Hindlimb muscle (tissue), 1 donor: ENCODE measurements at regions not wholly inside any gene's neighbourhood (a gene's known extent, or its start where the extent isn't known, plus 50 kb on each side); places are given as distances from the start of the nearest gene placed in this dataset.
"Not testable (repeated sequence)": the region's sequence is repeated elsewhere in the genome, so short reads cannot be mapped to it uniquely, and the experiment has no call there.

Experiments
- DNase-seq: peaks from one replicate; pipeline ENCODE4 v3.0.0-alpha.2; 2013

GRCh38 chr14:82854901-82855300, 1321.2 kb upstream of the SEL1L start:
- no peak for DNase-seq

- DNase-seq, result peak; percentile 19
Measured at GRCh38 chr14:82855912-82856391, 1322.3 kb upstream of the SEL1L start.

GRCh38 chr14:82861313-82861712, 1327.7 kb upstream of the SEL1L start:
- DNase-seq, result no peak

- no peak for DNase-seq
Measured at GRCh38 chr14:82872494-82872893, 1338.8 kb upstream of the SEL1L start.

- DNase-seq, result no peak
Measured at GRCh38 chr14:82878951-82879350, 1345.3 kb upstream of the SEL1L start.

- DNase-seq, result no peak
Measured at GRCh38 chr14:82879949-82880535, 1346.4 kb upstream of the SEL1L start.

GRCh38 chr14:82886670-82887069, 1353.0 kb upstream of the SEL1L start:
- DNase-seq, result no peak

GRCh38 chr14:82889701-82890100, 1356.0 kb upstream of the SEL1L start:
- DNase-seq, result no peak

- DNase-seq, result no peak
Measured at GRCh38 chr14:82896476-82896875, 1362.8 kb upstream of the SEL1L start.

GRCh38 chr14:82897469-82898308, 1364.0 kb upstream of the SEL1L start:
- no peak for DNase-seq

- no peak for DNase-seq
Measured at GRCh38 chr14:82905762-82906161, 1372.1 kb upstream of the SEL1L start.

- DNase-seq, result no peak
Measured at GRCh38 chr14:82911930-82912329, 1378.3 kb upstream of the SEL1L start.

GRCh38 chr14:82913396-82913795, 1379.7 kb upstream of the SEL1L start:
- no peak for DNase-seq

- no peak for DNase-seq
Measured at GRCh38 chr14:82915381-82915780, 1381.7 kb upstream of the SEL1L start.

GRCh38 chr14:82935691-82936090, 1402.0 kb upstream of the SEL1L start:
- no peak for DNase-seq

GRCh38 chr14:82951171-82951570, 1417.5 kb upstream of the SEL1L start:
- DNase-seq, result no peak

GRCh38 chr14:82963756-82964155, 1430.1 kb upstream of the SEL1L start:
- DNase-seq, result no peak

GRCh38 chr14:82987502-82988124, 1454.0 kb upstream of the SEL1L start:
- DNase-seq, result no peak

- DNase-seq, result not testable (repeated sequence)
Measured at GRCh38 chr14:82994547-82994946, 1460.9 kb upstream of the SEL1L start.

GRCh38 chr14:82999802-83000201, 1466.1 kb upstream of the SEL1L start:
- no peak for DNase-seq

GRCh38 chr14:83004456-83005006, 1470.9 kb upstream of the SEL1L start:
- DNase-seq, result no peak

- no peak for DNase-seq
Measured at GRCh38 chr14:83006121-83006670, 1472.5 kb upstream of the SEL1L start.

GRCh38 chr14:83007052-83007451, 1473.4 kb upstream of the SEL1L start:
- DNase-seq, result not testable (repeated sequence)
